Peyer's patch (tissue), 4 donors: ENCODE measurements at regions not wholly inside any gene's neighbourhood (a gene's known extent, or its start where the extent isn't known, plus 50 kb on each side); places are given as distances from the start of the nearest gene placed in this dataset.

Source experiments
- DNase-seq, 3 donors: peaks; one replicate each; pipeline ENCODE4 v3.0.0-alpha.2; 2017 to 2019
- H3K27ac ChIP-seq, 4 donors: fragments of 200-600 bp; sonication (generic); one replicate each; pipeline ENCODE4 v1.5.1; 2016 to 2019
- H3K27me3 ChIP-seq, 2 donors: fragments of 200-600 bp; sonication (generic); one replicate each; pipeline ENCODE4 v1.5.1; 2019
- H3K36me3 ChIP-seq, 3 donors: fragments of 200-600 bp; sonication (generic); one replicate each; pipeline ENCODE4 v1.5.1; 2016 to 2019
- H3K4me1 ChIP-seq, 4 donors: fragments of 200-600 bp; sonication (generic); one replicate each; pipeline ENCODE4 v1.5.1; 2016 to 2019
- H3K4me3 ChIP-seq, 4 donors: fragments of 200-600 bp; sonication (generic); 1 replicate in 3 of 4; 2 replicates in 1 of 4; pipeline ENCODE4 v1.5.1; 2016 to 2019; ENCODE audit warnings: mild to moderate bottlenecking in 1 of 4
- H3K9me3 ChIP-seq, 4 donors: fragments of 200-600 bp; sonication (generic); one replicate each; pipeline ENCODE4 v1.5.1; 2016 to 2019; ENCODE audit warnings: mild to moderate bottlenecking in 1 of 4
- CTCF ChIP-seq, 6 experiments: fragments of 450-650 bp in 4 of 6; fragments of 200-600 bp in 2 of 6; sonication (generic) in 1 of 6; IDR thresholded peaks; one replicate each; pipeline ENCODE4 v1.5.1; 2017 to 2019; ENCODE audit warnings: antibody characterized with exemption in 6 of 6, mild to moderate bottlenecking in 3 of 6, moderate library complexity in 1 of 6
- POLR2A ChIP-seq, 2 donors: fragments of 450-650 bp; IDR thresholded peaks; one replicate each; pipeline ENCODE4 v1.5.1; 2017; ENCODE audit warnings: antibody characterized with exemption in 2 of 2, mild to moderate bottlenecking in 2 of 2, moderate library complexity in 2 of 2

GRCh38 chr5:6868171-6868570 lies 154.9 kb downstream of the TENT4A start:
- no peak overlapping the region for H3K27ac ChIP-seq

GRCh38 chr5:6868575-6869215 lies 155.5 kb downstream of the TENT4A start:
- no peak overlapping the region for H3K4me3 ChIP-seq
- H3K27me3 ChIP-seq: no peaks in the 10 kb centered on the region
- H3K36me3 ChIP-seq: no peaks in the 10 kb centered on the region
- DNase-seq: no peak
- no peaks in the 10 kb centered on the region for H3K9me3 ChIP-seq
- no peaks in the 10 kb centered on the region for H3K4me1 ChIP-seq
- TF ChIP-seq CTCF (IDR thresholded peaks at IDR 0.05): no peak
- no peak for TF ChIP-seq POLR2A (IDR thresholded peaks at IDR 0.05)
- H3K27ac ChIP-seq: no peak overlapping the region

More at GRCh38 chr5:6868171-6868570, 154.9 kb downstream of the TENT4A start:
- no peaks in the 10 kb centered on the region for H3K4me1 ChIP-seq
- DNase-seq: no peak
- H3K36me3 ChIP-seq: no peaks in the 10 kb centered on the region
- TF ChIP-seq CTCF (IDR thresholded peaks at IDR 0.05) (no peak), POLR2A (IDR thresholded peaks at IDR 0.05) (no peak)
- no peaks in the 10 kb centered on the region for H3K9me3 ChIP-seq
- H3K27me3 ChIP-seq: no peaks in the 10 kb centered on the region
- H3K4me3 ChIP-seq: no peak overlapping the region

GRCh38 chr5:6869677-6870076 lies 156.4 kb downstream of the TENT4A start:
- no peak overlapping the region for H3K4me3 ChIP-seq
- no peaks in the 10 kb centered on the region for H3K9me3 ChIP-seq
- TF ChIP-seq CTCF (IDR thresholded peaks at IDR 0.05) (no peak), POLR2A (IDR thresholded peaks at IDR 0.05) (no peak)
- H3K27ac ChIP-seq: no peak overlapping the region
- H3K36me3 ChIP-seq: no peaks in the 10 kb centered on the region
- H3K4me1 ChIP-seq: no peaks in the 10 kb centered on the region
- no peak for DNase-seq
- H3K27me3 ChIP-seq: no peaks in the 10 kb centered on the region

- H3K27me3 ChIP-seq: no peaks in the 10 kb centered on the region
- no peak for DNase-seq
- no peak overlapping the region for H3K4me3 ChIP-seq
- H3K9me3 ChIP-seq: no peaks in the 10 kb centered on the region
- H3K4me1 ChIP-seq: no peaks in the 10 kb centered on the region
- no peak overlapping the region for H3K27ac ChIP-seq
- TF ChIP-seq CTCF (IDR thresholded peaks at IDR 0.05): no peak
- TF ChIP-seq POLR2A (IDR thresholded peaks at IDR 0.05): no peak
- H3K36me3 ChIP-seq: no peaks in the 10 kb centered on the region
Measured at GRCh38 chr5:6872441-6873160, 159.4 kb downstream of the TENT4A start.

- Histone ChIP-seq H3K4me1 (no peaks in the 10 kb centered on the region), H3K36me3 (no peaks in the 10 kb centered on the region), H3K4me3 (no peak overlapping the region), H3K9me3 (no peaks in the 10 kb centered on the region), H3K27ac (no peak overlapping the region), H3K27me3 (no peaks in the 10 kb centered on the region)
- DNase-seq: no peak
- TF ChIP-seq POLR2A (IDR thresholded peaks at IDR 0.05) (no peak), CTCF (IDR thresholded peaks at IDR 0.05) (no peak)
Measured at GRCh38 chr5:6873359-6873758, 160.1 kb downstream of the TENT4A start.
